Neural cell (in vitro differentiated cells): ENCODE measurements at regions not wholly inside any gene's neighbourhood (a gene's known extent, or its start where the extent isn't known, plus 50 kb on each side); places are given as distances from the start of the nearest gene placed in this dataset.

Experiments
- H2AFZ ChIP-seq: fragments of 200-600, 300-800 bp; sonication (generic), shearing (Covaris generic); 2 replicates; pipeline ENCODE4 v1.6.0; 2014; ENCODE audit warnings: low read depth, mild to moderate bottlenecking, antibody characterized with exemption, low read length, moderate library complexity
- H3F3A ChIP-seq: fragments of 200-600 bp; shearing (Covaris generic); 2 replicates; pipeline ENCODE4 v1.6.1; 2016; ENCODE audit warnings: mild to moderate bottlenecking, moderate library complexity, mixed read lengths, antibody characterized with exemption, low read length; ENCODE audit not compliant: insufficient read depth, poor library complexity, severe bottlenecking
- H3K27ac ChIP-seq: fragments of 200-600, 300-800 bp; sonication (generic), shearing (Covaris generic); 2 replicates; pipeline ENCODE4 v1.5.1; 2014; ENCODE audit warnings: mild to moderate bottlenecking, low read length, moderate library complexity
- H3K27me3 ChIP-seq: fragments of 300-800, 200-600 bp; sonication (generic), shearing (Covaris generic); 2 replicates; pipeline ENCODE4 v1.6.0; 2014; ENCODE audit warnings: mild to moderate bottlenecking, low read depth, low read length, moderate library complexity; ENCODE audit not compliant: insufficient read depth
- H3K36me3 ChIP-seq: fragments of 300-800, 200-600 bp; sonication (generic), shearing (Covaris generic); 2 replicates; pipeline ENCODE4 v1.5.1; 2014; ENCODE audit warnings: mild to moderate bottlenecking, antibody characterized with exemption, low read length, moderate library complexity; ENCODE audit not compliant: insufficient read depth
- H3K4me2 ChIP-seq: fragments of 300-800, 200-600 bp; sonication (generic), shearing (Covaris generic); 2 replicates; pipeline ENCODE4 v1.6.0; 2014; ENCODE audit warnings: mild to moderate bottlenecking, low read length
- H3K4me3 ChIP-seq: fragments of 300-800, 200-600 bp; sonication (generic), shearing (Covaris generic); 2 replicates; pipeline ENCODE4 v1.5.1; 2014; ENCODE audit warnings: mild to moderate bottlenecking, low read length, moderate library complexity
- H3K79me2 ChIP-seq: fragments of 200-600 bp; shearing (Covaris generic); replicated peaks from 2 replicates; pipeline ENCODE4 v1.6.0; 2014; ENCODE audit warnings: mild to moderate bottlenecking, low read length, moderate library complexity; ENCODE audit not compliant: insufficient read depth
- H3K9ac ChIP-seq: fragments of 300-800, 200-600 bp; sonication (generic), shearing (Covaris generic); 2 replicates; pipeline ENCODE4 v1.6.1; 2016; ENCODE audit warnings: mild to moderate bottlenecking, low read length, mixed read lengths
- H3K9me2 ChIP-seq: fragments of 200-600 bp; shearing (Covaris generic); 2 replicates; pipeline ENCODE4 v1.6.1; 2016; ENCODE audit warnings: mild to moderate bottlenecking, low read length, mixed read lengths; ENCODE audit not compliant: insufficient read depth
- H3K9me3 ChIP-seq: fragments of 200-600, 300-800 bp; sonication (generic), shearing (Covaris generic); 2 replicates; pipeline ENCODE4 v1.6.1; 2016; ENCODE audit warnings: mild to moderate bottlenecking, mixed run types, low read length, moderate library complexity, mixed read lengths
- H4K20me1 ChIP-seq: fragments of 200-600 bp; shearing (Covaris generic); 2 replicates; pipeline ENCODE4 v1.6.1; 2016; ENCODE audit warnings: mild to moderate bottlenecking, mixed run types; ENCODE audit not compliant: insufficient read depth
- EP300 ChIP-seq: fragments of 450-650 bp; conservative IDR thresholded peaks from 2 replicates; pipeline ENCODE4 v1.6.1; 2014; ENCODE audit warnings: antibody characterized with exemption, mild to moderate bottlenecking, moderate library complexity; ENCODE audit not compliant: poor library complexity, severe bottlenecking
- EZH2 ChIP-seq: fragments of 200-600, 300-800 bp; shearing (Covaris generic), sonication (generic); IDR thresholded peaks from 2 replicates; pipeline ENCODE4 v1.6.1; 2014; ENCODE audit warnings: antibody characterized with exemption, low read length, borderline replicate concordance, mild to moderate bottlenecking; ENCODE audit not compliant: insufficient read depth, poor library complexity, severe bottlenecking
- MXI1 ChIP-seq: fragments of 450-650 bp; conservative IDR thresholded peaks from 2 replicates; pipeline ENCODE4 v1.6.1; 2014; ENCODE audit warnings: antibody characterized with exemption, mild to moderate bottlenecking; ENCODE audit not compliant: poor library complexity, severe bottlenecking
- POLR2AphosphoS5 ChIP-seq: IDR thresholded peaks from 2 replicates; pipeline ENCODE4 v1.6.1; 2012
- RAD21 ChIP-seq: fragments of 450-650 bp; conservative IDR thresholded peaks from 2 replicates; pipeline ENCODE4 v1.6.1; 2014; ENCODE audit warnings: antibody characterized with exemption, mild to moderate bottlenecking, moderate library complexity
- SMC3 ChIP-seq: fragments of 450-650 bp; conservative IDR thresholded peaks from 2 replicates; pipeline ENCODE4 v1.6.1; 2014; ENCODE audit warnings: antibody characterized with exemption, mild to moderate bottlenecking, moderate library complexity; ENCODE audit not compliant: poor library complexity
- TAF1 ChIP-seq: IDR thresholded peaks from 2 replicates; pipeline ENCODE4 v1.6.1; 2012; ENCODE audit warnings: low read depth
- TF ChIP-seq, protein P1 (sequence below): IDR thresholded peaks from 2 replicates; pipeline ENCODE4 v1.6.1; 2012; ENCODE audit warnings: borderline replicate concordance
- TF ChIP-seq, protein P2 (sequence below): fragments of 450-650 bp; IDR thresholded peaks from 2 replicates; pipeline ENCODE4 v1.5.1; 2014; ENCODE audit warnings: antibody characterized with exemption, mild to moderate bottlenecking, moderate library complexity; ENCODE audit not compliant: poor library complexity, severe bottlenecking

DNA sequence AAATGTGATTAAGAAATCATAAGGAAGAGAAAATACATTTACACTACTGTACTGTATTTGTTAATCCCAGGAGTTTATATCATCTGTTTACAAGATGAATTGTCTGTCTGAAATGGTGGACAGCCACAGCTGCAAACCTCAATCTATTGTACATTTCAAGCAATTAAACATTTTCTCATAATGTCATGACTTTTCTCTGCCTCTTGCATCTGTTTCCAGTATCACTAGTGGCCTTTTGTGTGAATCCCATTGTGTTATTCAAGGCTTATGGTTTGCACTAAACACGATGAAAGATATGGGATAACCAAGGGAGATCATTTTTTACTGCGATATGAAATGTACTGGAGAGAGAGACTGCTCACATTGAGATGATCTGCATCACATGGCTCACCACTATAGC is 200.2 kb upstream of the LRRN1 start:
- Histone ChIP-seq H2AFZ (no peak overlapping the region), H3K9me3 (no peaks in the 10 kb centered on the region), H3K27me3 (no peaks in the 10 kb centered on the region), H3F3A (no peaks in the 10 kb centered on the region), H3K4me3 (no peak overlapping the region), H3K36me3 (no peaks in the 10 kb centered on the region), H3K9ac (no peak overlapping the region), H3K79me2 (no peaks in the 10 kb centered on the region), H4K20me1 (no peaks in the 10 kb centered on the region), H3K9me2 (no peaks in the 10 kb centered on the region), H3K4me2 (no peak overlapping the region), H3K27ac (no peak overlapping the region)
- no peak for TF ChIP-seq POLR2AphosphoS5
- no peak for TF ChIP-seq EP300
- TF ChIP-seq RAD21 = no peak
- TF ChIP-seq, protein P1, sequence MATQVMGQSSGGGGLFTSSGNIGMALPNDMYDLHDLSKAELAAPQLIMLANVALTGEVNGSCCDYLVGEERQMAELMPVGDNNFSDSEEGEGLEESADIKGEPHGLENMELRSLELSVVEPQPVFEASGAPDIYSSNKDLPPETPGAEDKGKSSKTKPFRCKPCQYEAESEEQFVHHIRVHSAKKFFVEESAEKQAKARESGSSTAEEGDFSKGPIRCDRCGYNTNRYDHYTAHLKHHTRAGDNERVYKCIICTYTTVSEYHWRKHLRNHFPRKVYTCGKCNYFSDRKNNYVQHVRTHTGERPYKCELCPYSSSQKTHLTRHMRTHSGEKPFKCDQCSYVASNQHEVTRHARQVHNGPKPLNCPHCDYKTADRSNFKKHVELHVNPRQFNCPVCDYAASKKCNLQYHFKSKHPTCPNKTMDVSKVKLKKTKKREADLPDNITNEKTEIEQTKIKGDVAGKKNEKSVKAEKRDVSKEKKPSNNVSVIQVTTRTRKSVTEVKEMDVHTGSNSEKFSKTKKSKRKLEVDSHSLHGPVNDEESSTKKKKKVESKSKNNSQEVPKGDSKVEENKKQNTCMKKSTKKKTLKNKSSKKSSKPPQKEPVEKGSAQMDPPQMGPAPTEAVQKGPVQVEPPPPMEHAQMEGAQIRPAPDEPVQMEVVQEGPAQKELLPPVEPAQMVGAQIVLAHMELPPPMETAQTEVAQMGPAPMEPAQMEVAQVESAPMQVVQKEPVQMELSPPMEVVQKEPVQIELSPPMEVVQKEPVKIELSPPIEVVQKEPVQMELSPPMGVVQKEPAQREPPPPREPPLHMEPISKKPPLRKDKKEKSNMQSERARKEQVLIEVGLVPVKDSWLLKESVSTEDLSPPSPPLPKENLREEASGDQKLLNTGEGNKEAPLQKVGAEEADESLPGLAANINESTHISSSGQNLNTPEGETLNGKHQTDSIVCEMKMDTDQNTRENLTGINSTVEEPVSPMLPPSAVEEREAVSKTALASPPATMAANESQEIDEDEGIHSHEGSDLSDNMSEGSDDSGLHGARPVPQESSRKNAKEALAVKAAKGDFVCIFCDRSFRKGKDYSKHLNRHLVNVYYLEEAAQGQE = no peak
- no peak for TF ChIP-seq EZH2
- no peak for TF ChIP-seq TAF1
- no peak for TF ChIP-seq SMC3
- TF ChIP-seq MXI1 = no peak
- TF ChIP-seq, protein P2, sequence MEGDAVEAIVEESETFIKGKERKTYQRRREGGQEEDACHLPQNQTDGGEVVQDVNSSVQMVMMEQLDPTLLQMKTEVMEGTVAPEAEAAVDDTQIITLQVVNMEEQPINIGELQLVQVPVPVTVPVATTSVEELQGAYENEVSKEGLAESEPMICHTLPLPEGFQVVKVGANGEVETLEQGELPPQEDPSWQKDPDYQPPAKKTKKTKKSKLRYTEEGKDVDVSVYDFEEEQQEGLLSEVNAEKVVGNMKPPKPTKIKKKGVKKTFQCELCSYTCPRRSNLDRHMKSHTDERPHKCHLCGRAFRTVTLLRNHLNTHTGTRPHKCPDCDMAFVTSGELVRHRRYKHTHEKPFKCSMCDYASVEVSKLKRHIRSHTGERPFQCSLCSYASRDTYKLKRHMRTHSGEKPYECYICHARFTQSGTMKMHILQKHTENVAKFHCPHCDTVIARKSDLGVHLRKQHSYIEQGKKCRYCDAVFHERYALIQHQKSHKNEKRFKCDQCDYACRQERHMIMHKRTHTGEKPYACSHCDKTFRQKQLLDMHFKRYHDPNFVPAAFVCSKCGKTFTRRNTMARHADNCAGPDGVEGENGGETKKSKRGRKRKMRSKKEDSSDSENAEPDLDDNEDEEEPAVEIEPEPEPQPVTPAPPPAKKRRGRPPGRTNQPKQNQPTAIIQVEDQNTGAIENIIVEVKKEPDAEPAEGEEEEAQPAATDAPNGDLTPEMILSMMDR = no peak

DNA sequence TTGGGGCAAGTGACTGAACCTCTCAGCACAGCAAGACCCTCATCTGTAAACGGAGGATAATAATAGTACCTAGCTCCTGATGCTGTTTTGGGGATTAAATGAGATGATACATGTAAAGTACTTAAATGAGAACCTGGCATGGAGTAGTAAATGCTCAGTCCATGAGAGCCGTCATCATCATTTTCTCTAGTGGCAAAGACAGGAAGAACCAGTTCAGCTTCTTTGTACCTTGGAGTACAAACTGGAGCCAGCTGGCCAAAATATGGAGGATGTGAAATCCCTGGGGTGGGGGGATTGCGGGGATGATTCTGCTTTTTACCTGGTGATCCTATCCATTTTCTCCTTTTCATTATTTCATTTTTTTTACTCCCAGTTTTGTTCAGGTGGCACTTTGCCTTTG is 204.2 kb upstream of the LRRN1 start:
- no peaks in the 10 kb centered on the region for H3K9me3 ChIP-seq
- no peaks in the 10 kb centered on the region for H3K27me3 ChIP-seq
- no peaks in the 10 kb centered on the region for H3K79me2 ChIP-seq
- no peaks in the 10 kb centered on the region for H4K20me1 ChIP-seq
- H3K9me2 ChIP-seq = no peaks in the 10 kb centered on the region
- H2AFZ ChIP-seq = no peak overlapping the region
- H3K9ac ChIP-seq = no peak overlapping the region
- no peak for TF ChIP-seq MXI1
- no peak for TF ChIP-seq EP300
- TF ChIP-seq EZH2 = no peak
- TF ChIP-seq, protein P1 = no peak
- TF ChIP-seq SMC3 = no peak
- TF ChIP-seq, protein P2 = no peak
- no peak for TF ChIP-seq POLR2AphosphoS5
- no peak for TF ChIP-seq TAF1
- TF ChIP-seq RAD21 = no peak
- no peaks in the 10 kb centered on the region for H3F3A ChIP-seq
- H3K4me2 ChIP-seq = no peak overlapping the region
- no peak overlapping the region for H3K4me3 ChIP-seq
- H3K36me3 ChIP-seq = no peaks in the 10 kb centered on the region
- H3K27ac ChIP-seq = no peak overlapping the region
